SU-DHL-6 (cell line): ENCODE measurements at regions not wholly inside any gene's neighbourhood (a gene's known extent, or its start where the extent isn't known, plus 50 kb on each side); places are given as distances from the start of the nearest gene placed in this dataset.

ENCODE experiments used
- H2AFZ ChIP-seq: fragments of 200-600 bp; sonication (generic); 2 replicates; pipeline ENCODE4 v1.6.1; 2014; ENCODE audit warnings: low read depth, mild to moderate bottlenecking, moderate library complexity, mixed read lengths, antibody characterized with exemption, low read length; ENCODE audit not compliant: severe bottlenecking
- H3F3A ChIP-seq: fragments of 200-600 bp; shearing (Covaris generic); 2 replicates; pipeline ENCODE4 v1.6.0; 2016; ENCODE audit warnings: antibody characterized with exemption, mild to moderate bottlenecking; ENCODE audit not compliant: insufficient read depth
- H3K27ac ChIP-seq: fragments of 200-600 bp; sonication (generic); 2 replicates; pipeline ENCODE4 v1.5.1; 2016; ENCODE audit warnings: low read depth, mild to moderate bottlenecking, low read length, moderate library complexity, mixed read lengths
- H3K27me3 ChIP-seq: fragments of 200-600 bp; sonication (generic), shearing (Covaris generic); 2 replicates; pipeline ENCODE4 v1.6.0; 2014; ENCODE audit warnings: mild to moderate bottlenecking, low read length
- H3K36me3 ChIP-seq: fragments of 200-600 bp; sonication (generic); 2 replicates; pipeline ENCODE4 v1.6.1; 2014; ENCODE audit warnings: mild to moderate bottlenecking, low read length, mixed read lengths
- H3K4me2 ChIP-seq: fragments of 300-600, 200-600 bp; shearing (Covaris generic), sonication (generic); 2 replicates; pipeline ENCODE4 v1.6.0; 2014; ENCODE audit warnings: low read length, low read depth, mild to moderate bottlenecking; ENCODE audit not compliant: poor library complexity, severe bottlenecking
- H3K4me3 ChIP-seq: fragments of 200-600 bp; sonication (generic); 2 replicates; pipeline ENCODE4 v1.5.1; 2014; ENCODE audit warnings: antibody characterized with exemption, low read length, mild to moderate bottlenecking, mixed read lengths; ENCODE audit not compliant: insufficient read depth, poor library complexity, severe bottlenecking
- H3K79me2 ChIP-seq: fragments of 200-600 bp; sonication (generic); 2 replicates; pipeline ENCODE4 v1.6.1; 2014; ENCODE audit warnings: mild to moderate bottlenecking, low read length, moderate library complexity; ENCODE audit not compliant: insufficient read depth
- H3K9ac ChIP-seq: fragments of 200-600 bp; sonication (generic); 2 replicates; pipeline ENCODE4 v1.7.0; 2014; ENCODE audit warnings: mild to moderate bottlenecking, low read length
- H3K9me2 ChIP-seq: fragments of 200-600 bp; sonication (generic); replicated peaks from 2 replicates; pipeline ENCODE4 v1.6.1; 2014; ENCODE audit warnings: low read length; ENCODE audit not compliant: insufficient read depth
- H3K9me3 ChIP-seq: fragments of 200-600 bp; sonication (generic); 2 replicates; pipeline ENCODE4 v1.6.1; 2014; ENCODE audit warnings: low read length, mixed read lengths; ENCODE audit not compliant: insufficient read depth
- H4K20me1 ChIP-seq: fragments of 200-600 bp; sonication (generic); 2 replicates; pipeline ENCODE4 v1.6.1; 2014; ENCODE audit warnings: low read depth, mild to moderate bottlenecking, antibody characterized with exemption, low read length, moderate library complexity, mixed read lengths
- CTCF ChIP-seq: fragments of 200-600 bp; sonication (generic); IDR thresholded peaks from one replicate; pipeline ENCODE4 v1.5.1; 2017; ENCODE audit warnings: antibody characterized with exemption, mild to moderate bottlenecking, low read length, moderate library complexity; ENCODE audit not compliant: insufficient read depth, poor library complexity, severe bottlenecking
- EZH2phosphoT487 ChIP-seq: fragments of 200-600 bp; sonication (generic), shearing (Covaris generic); conservative IDR thresholded peaks from 2 replicates; pipeline ENCODE4 v1.6.1; 2018; ENCODE audit warnings: mild to moderate bottlenecking, antibody characterized with exemption, low read length, moderate library complexity, mixed read lengths

- TF ChIP-seq EZH2phosphoT487 (no peak), CTCF (no peak)
- Histone ChIP-seq H3K27me3 (no peaks in the 10 kb centered on the region), H3K79me2 (no peaks in the 10 kb centered on the region), H3F3A (no peaks in the 10 kb centered on the region), H3K4me2 (no peak overlapping the region), H4K20me1 (no peaks in the 10 kb centered on the region), H2AFZ (no peak overlapping the region), H3K27ac (no peak overlapping the region), H3K4me3 (no peak overlapping the region), H3K9me2 (no peaks in the 10 kb centered on the region), H3K36me3 (peaks cover 43% of the 10 kb centered on the region), H3K9ac (no peak overlapping the region), H3K9me3 (peaks cover 76% of the 10 kb centered on the region; the same call in 1 of the 2 replicates)
Observed at GRCh38 chr15:25065876-25066275, 111.1 kb downstream of the SNRPN start.

- H3K79me2 ChIP-seq = no peaks in the 10 kb centered on the region
- TF ChIP-seq EZH2phosphoT487 (no peak), CTCF (no peak)
- no peaks in the 10 kb centered on the region for H3F3A ChIP-seq
- no peak overlapping the region for H3K4me3 ChIP-seq
- no peak overlapping the region for H3K27ac ChIP-seq
- no peaks in the 10 kb centered on the region for H4K20me1 ChIP-seq
- H3K27me3 ChIP-seq = no peaks in the 10 kb centered on the region
- H3K9ac ChIP-seq = no peak overlapping the region
- peaks cover 75% of the 10 kb centered on the region; the same call in 1 of the 2 replicates for H3K9me3 ChIP-seq
- H2AFZ ChIP-seq = no peak overlapping the region
- no peak overlapping the region for H3K4me2 ChIP-seq
- peaks cover 41% of the 10 kb centered on the region for H3K36me3 ChIP-seq
- H3K9me2 ChIP-seq = no peaks in the 10 kb centered on the region
Observed at GRCh38 chr15:25066708-25067107, 111.9 kb downstream of the SNRPN start.

- Histone ChIP-seq H4K20me1 (no peaks in the 10 kb centered on the region), H3K9me2 (no peaks in the 10 kb centered on the region), H3K27me3 (no peaks in the 10 kb centered on the region), H3K4me2 (no peak overlapping the region), H3K27ac (no peak overlapping the region), H2AFZ (no peak overlapping the region), H3K79me2 (no peaks in the 10 kb centered on the region), H3K36me3 (peaks cover 49% of the 10 kb centered on the region), H3F3A (no peaks in the 10 kb centered on the region), H3K9me3 (peaks cover 75% of the 10 kb centered on the region; the same call in 1 of the 2 replicates), H3K4me3 (no peak overlapping the region), H3K9ac (no peak overlapping the region)
- TF ChIP-seq CTCF (no peak), EZH2phosphoT487 (no peak)
Observed at GRCh38 chr15:25067725-25068309, 113.0 kb downstream of the SNRPN start.
